ENCODE measurements at regions not wholly inside any gene's neighbourhood (a gene's known extent, or its start where the extent isn't known, plus 50 kb on each side); places are given as distances from the start of the nearest gene placed in this dataset.

GRCh38 chr10:10786109-10787090 lies 231.3 kb upstream of the CELF2 start:
- no peak for DNase-seq

GRCh38 chr10:10787586-10787985 lies 230.1 kb upstream of the CELF2 start:
- DNase-seq, result no peak

DNA sequence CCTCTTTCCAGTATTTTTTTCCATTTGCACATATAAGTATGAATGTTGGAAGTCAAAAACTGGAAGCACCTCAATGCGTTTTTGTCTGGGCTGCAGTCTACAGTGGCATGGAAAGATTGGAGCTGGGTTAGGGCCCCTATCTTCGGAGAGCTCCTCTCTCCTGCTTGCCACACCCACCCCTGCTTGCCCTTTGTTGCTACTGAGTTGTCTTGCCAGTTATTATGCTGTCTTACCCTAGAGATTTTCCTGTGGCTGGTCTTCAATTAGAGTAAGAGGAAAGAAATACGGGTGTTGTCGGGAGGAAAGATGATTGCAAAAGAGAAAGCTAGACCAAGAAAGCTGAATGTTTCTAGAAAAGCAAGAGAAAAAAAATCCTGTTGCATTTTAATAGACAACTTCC lies 228.9 kb upstream of the CELF2 start:
- DNase-seq, result no peak

DNA sequence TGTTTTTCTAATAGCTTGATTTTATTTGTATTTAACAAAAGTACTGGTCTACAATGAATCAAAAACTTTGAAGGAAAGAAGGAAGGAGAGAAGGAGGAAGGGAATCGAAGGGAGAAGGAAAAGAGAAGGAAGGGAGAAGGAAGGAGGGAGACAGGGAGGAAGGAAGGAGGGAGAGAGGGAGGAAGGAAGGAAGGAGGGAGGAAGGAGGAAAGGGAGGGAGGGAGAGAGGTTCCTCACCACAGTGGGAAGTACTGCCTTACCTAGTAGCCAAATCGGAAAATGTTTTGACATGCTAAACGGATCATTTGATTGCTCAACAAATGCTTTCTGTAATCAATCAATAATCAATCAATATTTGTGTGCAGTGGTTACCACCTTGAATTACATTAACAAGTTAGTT lies 225.8 kb upstream of the CELF2 start:
- no peak for DNase-seq

GRCh38 chr10:10792681-10793080 lies 225.0 kb upstream of the CELF2 start:
- no peak for DNase-seq

GRCh38 chr10:10794046-10794445 lies 223.6 kb upstream of the CELF2 start:
- DNase-seq, result no peak

- DNase-seq, result no peak
These were observed 222.9 kb upstream of the CELF2 start for GRCh38 chr10:10794791-10795191.

DNA sequence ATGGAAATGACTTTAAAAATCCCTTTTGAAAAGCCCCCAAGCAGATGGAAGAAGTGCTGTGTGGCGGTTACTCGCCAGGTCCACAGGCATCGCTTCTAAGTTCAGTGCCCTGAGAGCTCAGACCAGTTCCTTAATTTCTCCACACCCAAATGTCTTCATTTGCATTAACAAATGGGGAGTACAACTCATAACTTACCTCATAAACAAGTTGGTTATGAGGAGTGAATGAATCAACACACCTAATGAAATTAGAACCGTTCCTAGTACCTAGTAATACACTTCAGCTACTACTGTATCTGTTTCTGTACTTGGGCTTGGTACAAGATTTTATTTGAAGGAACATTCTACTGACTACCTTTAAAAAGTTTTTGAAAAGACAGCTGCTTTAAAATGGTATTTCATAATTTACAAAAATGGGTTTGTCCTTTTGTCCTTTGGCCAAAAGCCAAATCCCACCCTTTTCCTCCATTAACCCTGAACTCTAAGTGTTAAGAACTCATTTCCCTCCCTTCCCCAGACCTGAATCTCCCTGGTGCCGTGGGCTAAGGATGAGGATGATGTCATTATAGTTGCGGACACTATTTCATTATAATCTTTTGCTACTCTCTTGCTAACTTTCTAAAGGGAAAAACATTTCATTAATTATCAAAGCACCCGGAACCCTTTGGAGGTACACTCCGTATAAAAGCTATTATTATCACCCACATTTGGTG lies 221.5 kb upstream of the CELF2 start:
- DNase-seq, result no peak

DNA sequence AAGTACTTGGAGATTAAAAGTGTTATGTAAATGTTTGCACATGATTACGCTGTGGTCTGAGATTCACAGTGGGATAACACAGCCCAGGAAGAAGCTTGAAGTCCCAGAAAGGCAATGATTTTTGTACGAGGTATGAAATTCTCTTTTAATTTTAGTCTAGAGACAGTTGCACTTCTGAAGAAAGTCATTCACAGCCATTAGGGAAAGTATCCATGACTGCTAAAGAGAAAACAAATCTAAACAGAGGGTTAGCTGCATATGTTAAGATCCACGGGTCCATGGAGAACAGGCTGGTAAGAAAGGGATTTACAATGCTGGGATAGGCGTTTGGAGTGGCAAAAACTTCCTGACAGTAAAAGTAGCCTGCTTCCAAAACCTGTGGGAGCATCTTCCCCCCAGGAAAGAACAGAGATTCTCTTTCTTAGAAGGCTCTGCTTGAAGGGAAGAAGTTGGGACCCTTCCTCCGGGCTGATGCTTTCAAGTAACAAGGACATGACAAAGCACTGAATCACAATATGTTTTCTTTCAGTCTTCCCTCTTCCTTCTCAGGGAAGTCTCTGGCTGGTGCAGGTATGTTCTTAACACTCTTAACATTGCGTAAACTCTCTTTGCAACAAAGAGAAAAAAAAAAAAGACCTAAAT lies 220.8 kb upstream of the CELF2 start:
- DNase-seq, result no peak

DNA sequence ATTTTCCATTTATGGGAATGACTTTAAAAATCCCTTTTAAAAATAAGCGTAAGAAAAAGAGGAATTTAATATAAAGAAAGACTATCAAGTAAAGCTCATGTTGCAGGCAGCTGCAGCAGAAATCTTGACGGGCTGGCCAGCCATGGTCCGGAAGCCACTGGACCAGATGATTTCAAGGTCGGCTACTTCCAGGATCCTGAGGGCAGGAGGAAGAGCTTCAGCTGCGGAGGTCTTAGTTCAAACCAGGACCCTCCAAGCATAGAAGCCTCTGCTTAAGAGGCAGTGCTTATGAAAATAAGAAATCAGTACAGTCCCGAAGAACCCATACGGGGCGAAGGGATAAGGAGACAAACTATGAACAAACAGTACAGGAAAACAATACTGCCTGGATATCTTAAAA lies 220.2 kb upstream of the CELF2 start:
- no peak for DNase-seq

- no peak for DNase-seq
These were observed 219.4 kb upstream of the CELF2 start for GRCh38 chr10:10798102-10798863.

DNA sequence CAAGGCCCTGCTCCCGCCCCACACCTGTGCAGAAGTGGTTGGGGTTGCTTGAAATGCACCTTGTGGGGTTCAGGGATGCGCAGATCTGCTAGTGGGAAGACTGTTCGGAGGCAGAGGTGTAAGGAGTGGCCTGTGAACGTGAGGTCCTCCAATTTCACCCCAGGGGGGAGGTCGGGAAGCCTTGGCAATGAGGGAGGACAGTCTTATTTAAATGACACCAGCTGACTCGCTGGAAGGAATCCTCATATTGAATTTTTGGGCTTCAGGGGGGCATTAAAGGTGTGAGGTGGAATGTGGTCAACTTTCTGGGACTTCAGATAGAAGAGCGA lies 218.8 kb upstream of the CELF2 start:
- no peak for DNase-seq

- no peak for DNase-seq
These were observed 216.7 kb upstream of the CELF2 start for GRCh38 chr10:10800961-10801360.

DNA sequence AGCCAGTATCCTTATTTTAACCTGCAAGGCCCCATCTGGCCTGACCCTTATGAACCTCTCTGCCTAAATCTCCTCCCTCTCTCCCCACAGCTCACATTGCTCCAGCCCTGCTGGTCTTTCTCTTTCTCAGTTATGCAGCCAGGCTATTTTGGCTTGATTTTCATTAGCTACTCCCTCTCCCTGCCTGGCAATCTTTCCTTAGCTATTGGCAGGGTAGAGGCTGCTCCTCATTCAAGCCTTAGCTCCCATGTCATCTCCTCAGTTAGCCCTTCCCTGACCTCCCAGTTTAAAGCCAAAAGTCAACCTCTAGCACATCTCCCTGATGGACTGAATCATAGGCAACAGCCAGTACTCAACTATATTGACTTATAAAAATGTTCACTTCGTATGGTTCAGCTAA lies 214.4 kb upstream of the CELF2 start:
- no peak for DNase-seq

DNA sequence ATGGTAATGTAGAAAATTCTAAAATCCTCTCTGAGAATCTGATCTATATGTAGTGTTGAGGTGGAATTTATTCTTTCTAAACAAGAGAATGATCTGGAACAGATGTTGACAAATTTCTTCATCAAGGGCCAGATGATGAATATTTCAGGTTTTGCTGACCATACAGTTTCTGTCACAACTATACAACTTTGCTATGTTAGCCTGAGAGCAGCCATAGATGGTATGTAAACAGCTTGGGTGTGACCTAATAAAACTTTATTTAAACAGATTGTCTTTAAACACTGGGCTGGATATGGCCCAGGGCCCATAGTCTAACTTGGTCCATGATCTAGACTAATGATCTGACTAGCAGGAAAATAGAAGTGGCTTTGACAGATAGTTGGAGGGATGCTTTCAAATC lies 213.6 kb upstream of the CELF2 start:
- DNase-seq, result no peak

GRCh38 chr10:10804998-10805740 lies 212.5 kb upstream of the CELF2 start:
- no peak for DNase-seq

GRCh38 chr10:10807106-10807505 lies 210.6 kb upstream of the CELF2 start:
- DNase-seq, result no peak

GRCh38 chr10:10811562-10811961 lies 206.1 kb upstream of the CELF2 start:
- no peak for DNase-seq

GRCh38 chr10:10813656-10814055 lies 204.0 kb upstream of the CELF2 start:
- DNase-seq, result no peak

DNA sequence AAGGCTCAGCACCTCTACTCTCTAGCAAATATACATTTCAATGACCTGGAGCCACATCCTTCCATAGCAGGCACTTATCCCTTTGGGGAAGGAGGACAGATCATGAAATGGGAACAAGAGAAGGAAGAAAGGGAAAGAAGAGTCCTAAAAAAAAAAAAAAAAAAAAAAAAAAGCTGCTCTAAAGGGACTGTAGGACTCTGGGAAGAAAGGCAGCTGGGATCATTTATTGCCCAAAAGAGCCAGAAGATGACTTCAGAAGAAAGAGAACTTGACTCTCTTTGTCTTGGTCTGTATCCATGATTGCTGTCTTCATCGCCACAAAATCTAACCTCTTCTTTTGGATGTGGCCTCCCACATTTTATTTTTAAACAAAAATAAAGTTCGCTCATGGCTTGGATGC lies 203.6 kb upstream of the CELF2 start:
- no peak for DNase-seq

- DNase-seq, result no peak
These were observed 201.2 kb upstream of the CELF2 start for GRCh38 chr10:10816447-10816846.

- no peak for DNase-seq
These were observed 200.1 kb upstream of the CELF2 start for GRCh38 chr10:10817609-10818008.
